ENCODE measurements at regions not wholly inside any gene's neighbourhood (a gene's known extent, or its start where the extent isn't known, plus 50 kb on each side); places are given as distances from the start of the nearest gene placed in this dataset.

DNA sequence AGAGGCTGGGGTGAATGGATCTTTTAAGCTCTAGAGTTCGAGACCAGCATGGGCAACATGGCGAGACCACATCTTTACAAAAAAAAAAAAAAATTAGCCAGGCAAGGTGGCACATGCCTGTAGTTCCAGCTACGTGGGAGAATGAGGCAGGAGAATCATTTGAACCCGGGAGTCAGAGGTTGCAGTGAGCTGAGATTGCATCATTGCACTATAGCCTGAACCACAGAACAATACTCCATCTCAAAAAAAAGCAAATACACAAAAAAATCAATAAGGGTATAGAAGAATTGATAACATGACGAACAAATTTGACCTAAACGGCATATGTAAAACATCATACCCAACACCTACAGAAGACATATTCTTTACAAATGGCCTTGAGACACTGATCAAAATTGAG, 668.4 kb downstream of the MECOM start (continued):
- TF ChIP-seq ZIK1 (CRISPR knock-in tag; IDR thresholded peaks at IDR 0.05; ENCODE audit: borderline replicate concordance, low read depth) (no peak), CREM (IDR thresholded peaks at IDR 0.05) (peak; percentile 55; the same call in 1 of the 2 replicates), CREM (CRISPR knock-in tag; IDR thresholded peaks at IDR 0.05) (no peak), POGZ (CRISPR knock-in tag; IDR thresholded peaks at IDR 0.05) (peak; percentile 82), ZNF577 (CRISPR knock-in tag; IDR thresholded peaks at IDR 0.05; ENCODE audit: borderline replicate concordance, low read depth) (no peak), ATF7 (IDR thresholded peaks at IDR 0.05) (peak; percentile 79), ATF7 (CRISPR knock-in tag; IDR thresholded peaks at IDR 0.05) (no peak), SALL1 (CRISPR knock-in tag; IDR thresholded peaks at IDR 0.05) (peak; percentile 84), TEAD2 (CRISPR knock-in tag; IDR thresholded peaks at IDR 0.05) (no peak), FOXJ3 (CRISPR knock-in tag; IDR thresholded peaks at IDR 0.05; ENCODE audit: borderline replicate concordance) (peak; percentile 57; the same call in 1 of the 2 replicates), TGIF2 (CRISPR knock-in tag; IDR thresholded peaks at IDR 0.05) (no peak), ZFP36 (IDR thresholded peaks at IDR 0.05; ENCODE audit: borderline replicate concordance, low read depth, low read length, partially characterized antibody) (no peak), HNF4A (CRISPR knock-in tag; IDR thresholded peaks at IDR 0.05) (peak; percentile 68), HNRNPUL1 (IDR thresholded peaks at IDR 0.05; ENCODE audit: low read depth, low read length) (no peak), RFX5 (IDR thresholded peaks at IDR 0.05; ENCODE audit: low read depth, low read length) (no peak), ZNF292 (CRISPR knock-in tag; IDR thresholded peaks at IDR 0.05; ENCODE audit: borderline replicate concordance, low read depth) (no peak), ZKSCAN1 (IDR thresholded peaks at IDR 0.05; ENCODE audit: low read length) (no peak), YEATS2 (CRISPR knock-in tag; IDR thresholded peaks at IDR 0.05; ENCODE audit: borderline replicate concordance) (no peak), SOX13 (IDR thresholded peaks at IDR 0.05) (peak; percentile 48; the same call in 1 of the 2 replicates), SOX13 (CRISPR knock-in tag; conservative IDR thresholded peaks at IDR 0.05 in 1 of 2, IDR thresholded peaks at IDR 0.05 in 1 of 2) (peak in 1 of 2 experiments; percentile 89; a peak in 2 of 4 replicates), BCL6 (CRISPR knock-in tag; IDR thresholded peaks at IDR 0.05) (peak; percentile 40; the same call in 1 of the 2 replicates), ZBTB21 (CRISPR knock-in tag; IDR thresholded peaks at IDR 0.05) (no peak), ZFP82 (CRISPR knock-in tag; IDR thresholded peaks at IDR 0.05; ENCODE audit: borderline replicate concordance) (0 out of 2 replicates have a peak, but pooled peaks have one; percentile 38), HOXA5 (CRISPR knock-in tag; IDR thresholded peaks at IDR 0.05) (no peak)
- TF ChIP-seq, protein P1, sequence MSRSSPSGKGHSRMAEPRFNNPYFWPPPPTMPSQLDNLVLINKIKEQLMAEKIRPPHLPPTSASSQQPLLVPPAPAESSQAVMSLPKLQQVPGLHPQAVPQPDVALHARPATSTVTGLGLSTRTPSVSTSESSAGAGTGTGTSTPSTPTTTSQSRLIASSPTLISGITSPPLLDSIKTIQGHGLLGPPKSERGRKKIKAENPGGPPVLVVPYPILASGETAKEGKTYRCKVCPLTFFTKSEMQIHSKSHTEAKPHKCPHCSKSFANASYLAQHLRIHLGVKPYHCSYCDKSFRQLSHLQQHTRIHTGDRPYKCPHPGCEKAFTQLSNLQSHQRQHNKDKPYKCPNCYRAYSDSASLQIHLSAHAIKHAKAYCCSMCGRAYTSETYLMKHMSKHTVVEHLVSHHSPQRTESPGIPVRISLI (CRISPR knock-in tag; IDR thresholded peaks at IDR 0.05; ENCODE audit: borderline replicate concordance): peak; percentile 85; the same call in 1 of the 2 replicates
- TF ChIP-seq, protein P2, sequence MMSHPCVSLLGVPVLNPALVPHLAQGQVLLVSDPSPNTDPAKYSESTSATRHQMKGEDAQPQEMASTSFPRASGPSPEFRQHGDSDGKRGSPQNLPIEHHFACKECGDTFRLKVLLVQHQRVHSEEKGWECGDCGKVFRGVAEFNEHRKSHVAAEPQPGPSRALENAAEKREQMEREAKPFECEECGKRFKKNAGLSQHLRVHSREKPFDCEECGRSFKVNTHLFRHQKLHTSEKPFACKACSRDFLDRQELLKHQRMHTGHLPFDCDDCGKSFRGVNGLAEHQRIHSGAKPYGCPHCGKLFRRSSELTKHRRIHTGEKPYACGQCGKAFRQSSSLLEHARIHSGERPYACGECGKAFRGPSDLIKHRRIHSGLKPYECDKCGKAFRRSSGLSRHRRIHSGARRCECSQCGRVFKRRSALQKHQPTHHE (CRISPR knock-in tag; IDR thresholded peaks at IDR 0.05; ENCODE audit: borderline replicate concordance): no peak
- TF ChIP-seq, protein P3, sequence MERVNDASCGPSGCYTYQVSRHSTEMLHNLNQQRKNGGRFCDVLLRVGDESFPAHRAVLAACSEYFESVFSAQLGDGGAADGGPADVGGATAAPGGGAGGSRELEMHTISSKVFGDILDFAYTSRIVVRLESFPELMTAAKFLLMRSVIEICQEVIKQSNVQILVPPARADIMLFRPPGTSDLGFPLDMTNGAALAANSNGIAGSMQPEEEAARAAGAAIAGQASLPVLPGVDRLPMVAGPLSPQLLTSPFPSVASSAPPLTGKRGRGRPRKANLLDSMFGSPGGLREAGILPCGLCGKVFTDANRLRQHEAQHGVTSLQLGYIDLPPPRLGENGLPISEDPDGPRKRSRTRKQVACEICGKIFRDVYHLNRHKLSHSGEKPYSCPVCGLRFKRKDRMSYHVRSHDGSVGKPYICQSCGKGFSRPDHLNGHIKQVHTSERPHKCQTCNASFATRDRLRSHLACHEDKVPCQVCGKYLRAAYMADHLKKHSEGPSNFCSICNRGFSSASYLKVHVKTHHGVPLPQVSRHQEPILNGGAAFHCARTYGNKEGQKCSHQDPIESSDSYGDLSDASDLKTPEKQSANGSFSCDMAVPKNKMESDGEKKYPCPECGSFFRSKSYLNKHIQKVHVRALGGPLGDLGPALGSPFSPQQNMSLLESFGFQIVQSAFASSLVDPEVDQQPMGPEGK (CRISPR knock-in tag; IDR thresholded peaks at IDR 0.05): no peak
